Nephron (organoid): ENCODE measurements at regions not wholly inside any gene's neighbourhood (a gene's known extent, or its start where the extent isn't known, plus 50 kb on each side); places are given as distances from the start of the nearest gene placed in this dataset.

Experiments
- H3K27ac Mint-ChIP-seq, 3 experiments: 2 replicates each; pipeline ENCODE4 v1.8.0; 2020; ENCODE audit warnings: mixed read lengths in 3 of 3, mild to moderate bottlenecking in 2 of 3, moderate library complexity in 1 of 3
- H3K27me3 Mint-ChIP-seq: 2 replicates; pipeline ENCODE4 v1.8.0; 2021; ENCODE audit warnings: low read depth, mild to moderate bottlenecking, moderate library complexity, mixed read lengths
- H3K36me3 Mint-ChIP-seq: 2 replicates; pipeline ENCODE4 v1.8.0; 2020; ENCODE audit warnings: low read depth, mixed read lengths
- H3K4me1 Mint-ChIP-seq: 2 replicates; pipeline ENCODE4 v1.8.0; 2020; ENCODE audit warnings: mixed read lengths
- H3K4me3 Mint-ChIP-seq, 3 experiments: 2 replicates each; pipeline ENCODE4 v1.8.0; 2020; ENCODE audit warnings: mild to moderate bottlenecking in 3 of 3, mixed read lengths in 3 of 3, moderate library complexity in 2 of 3
- H3K9me3 Mint-ChIP-seq: 2 replicates; pipeline ENCODE4 v1.8.0; 2020; ENCODE audit warnings: mixed read lengths
- TF ChIP-seq, protein P1 (sequence below), 3 experiments: fragments of 200-600 bp; sonication (generic); IDR thresholded peaks; one replicate each; pipeline ENCODE4 v1.5.0; 2021; ENCODE audit warnings: antibody characterized with exemption in 3 of 3; ENCODE audit not compliant: unreplicated experiment in 3 of 3

DNA sequence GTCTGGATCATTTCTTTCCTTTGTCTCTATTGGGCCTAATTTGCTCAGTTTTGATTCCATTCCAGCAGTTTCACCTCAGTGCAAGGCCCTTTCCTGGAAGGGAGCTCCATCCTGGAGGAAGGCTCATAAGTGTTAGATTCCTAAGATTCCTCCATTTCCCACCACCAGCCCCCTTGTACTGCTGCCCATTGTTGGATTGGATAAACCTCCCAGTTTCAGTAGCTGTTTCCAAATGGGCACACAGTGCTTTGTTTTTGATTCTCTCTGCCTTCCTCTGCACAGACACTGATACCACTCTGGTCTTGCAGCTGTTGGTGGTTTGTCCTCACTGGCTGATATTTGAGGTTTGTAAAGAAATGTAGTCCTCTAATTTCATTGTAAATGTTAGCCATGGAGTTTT is 158.9 kb downstream of the SLC15A5 start:
- H3K27me3 Mint-ChIP-seq = peaks cover 4% of the 10 kb centered on the region
- TF ChIP-seq, protein P1, sequence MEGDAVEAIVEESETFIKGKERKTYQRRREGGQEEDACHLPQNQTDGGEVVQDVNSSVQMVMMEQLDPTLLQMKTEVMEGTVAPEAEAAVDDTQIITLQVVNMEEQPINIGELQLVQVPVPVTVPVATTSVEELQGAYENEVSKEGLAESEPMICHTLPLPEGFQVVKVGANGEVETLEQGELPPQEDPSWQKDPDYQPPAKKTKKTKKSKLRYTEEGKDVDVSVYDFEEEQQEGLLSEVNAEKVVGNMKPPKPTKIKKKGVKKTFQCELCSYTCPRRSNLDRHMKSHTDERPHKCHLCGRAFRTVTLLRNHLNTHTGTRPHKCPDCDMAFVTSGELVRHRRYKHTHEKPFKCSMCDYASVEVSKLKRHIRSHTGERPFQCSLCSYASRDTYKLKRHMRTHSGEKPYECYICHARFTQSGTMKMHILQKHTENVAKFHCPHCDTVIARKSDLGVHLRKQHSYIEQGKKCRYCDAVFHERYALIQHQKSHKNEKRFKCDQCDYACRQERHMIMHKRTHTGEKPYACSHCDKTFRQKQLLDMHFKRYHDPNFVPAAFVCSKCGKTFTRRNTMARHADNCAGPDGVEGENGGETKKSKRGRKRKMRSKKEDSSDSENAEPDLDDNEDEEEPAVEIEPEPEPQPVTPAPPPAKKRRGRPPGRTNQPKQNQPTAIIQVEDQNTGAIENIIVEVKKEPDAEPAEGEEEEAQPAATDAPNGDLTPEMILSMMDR (IDR thresholded peaks at IDR 0.05; ENCODE audit: unreplicated experiment in 3 of 3) = no peak
- peaks cover 23% of the 10 kb centered on the region for H3K4me1 Mint-ChIP-seq
- H3K27ac Mint-ChIP-seq = peak overlapping the region; percentile 40 to 54 (median 52)
- H3K9me3 Mint-ChIP-seq = no peaks in the 10 kb centered on the region
- no peak overlapping the region for H3K4me3 Mint-ChIP-seq
- no peaks in the 10 kb centered on the region for H3K36me3 Mint-ChIP-seq

DNA sequence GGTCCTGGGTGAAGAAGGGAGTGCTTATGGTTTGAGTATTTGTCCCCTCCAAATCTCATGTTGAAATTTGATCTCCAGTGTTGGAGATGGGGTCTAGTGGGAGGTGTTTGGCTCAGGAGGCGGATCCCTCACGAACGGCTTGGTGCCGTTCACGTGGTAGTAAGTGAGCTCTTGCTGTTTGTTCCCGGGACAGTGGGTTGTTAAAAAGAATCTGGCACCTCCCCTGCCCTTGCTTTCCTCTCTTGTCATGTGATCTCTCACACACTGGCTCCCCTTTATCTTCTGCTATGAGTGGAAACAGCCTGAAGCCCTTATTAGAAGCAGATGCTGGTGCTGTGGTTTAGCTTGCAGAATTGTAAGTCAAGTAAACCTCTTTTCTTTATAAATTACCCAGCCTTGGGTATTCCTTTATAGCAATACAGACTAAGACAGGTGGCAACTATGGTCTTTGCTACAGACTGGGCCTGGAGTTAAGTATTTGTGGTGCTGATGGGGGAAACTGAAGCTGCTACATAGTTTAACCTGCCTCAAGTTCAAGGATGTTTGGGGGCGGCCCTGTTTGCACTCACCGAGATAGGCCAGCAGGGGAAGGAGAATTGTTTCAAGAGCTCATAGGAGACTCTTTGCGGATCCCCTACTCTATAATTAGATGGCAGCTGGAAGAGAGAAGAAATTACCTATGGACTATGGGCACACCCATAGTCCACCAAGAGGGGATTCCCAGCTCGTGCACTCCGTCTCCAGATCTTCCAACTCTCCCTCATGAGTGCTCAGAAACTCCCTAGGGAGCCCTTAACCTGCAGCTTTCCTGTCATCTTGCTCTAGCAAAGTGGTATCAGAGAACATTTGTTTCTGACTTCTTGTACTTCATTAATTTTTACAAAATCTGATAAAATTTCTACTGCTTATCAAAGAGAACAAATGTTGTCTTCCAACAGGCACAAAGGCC is 164.6 kb downstream of the SLC15A5 start:
- Mint-ChIP-seq H3K27ac (peak overlapping the region in 1 of 3 experiments; percentile 26), H3K36me3 (no peaks in the 10 kb centered on the region), H3K4me3 (no peak overlapping the region), H3K4me1 (peaks cover 5% of the 10 kb centered on the region), H3K27me3 (peaks cover 3% of the 10 kb centered on the region), H3K9me3 (peaks cover 6% of the 10 kb centered on the region)
- TF ChIP-seq, protein P1 (IDR thresholded peaks at IDR 0.05; ENCODE audit: unreplicated experiment in 3 of 3) = no peak

DNA sequence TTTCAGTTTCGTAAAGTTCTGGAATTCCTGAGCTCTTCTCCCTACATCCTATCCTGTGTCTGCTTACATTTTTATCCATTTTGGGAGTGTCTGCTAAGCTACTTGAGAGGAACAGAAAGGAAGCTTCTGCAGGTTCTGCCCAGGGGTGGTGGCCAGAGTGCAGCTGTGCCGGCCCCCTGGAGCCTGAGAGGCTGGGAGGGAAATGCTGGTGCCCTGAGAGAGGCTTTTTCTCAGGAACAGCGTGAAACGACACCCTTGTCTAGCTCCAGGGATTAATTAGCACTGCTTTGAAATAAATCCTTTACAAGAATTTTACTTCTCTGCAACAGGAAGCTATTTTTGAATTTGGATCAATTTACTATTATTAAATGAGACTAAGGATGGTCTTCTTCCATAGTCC is 165.4 kb downstream of the SLC15A5 start:
- Mint-ChIP-seq H3K9me3 (peaks cover 6% of the 10 kb centered on the region), H3K4me1 (peaks cover 1% of the 10 kb centered on the region), H3K36me3 (no peaks in the 10 kb centered on the region), H3K27ac (no peak overlapping the region), H3K4me3 (no peak overlapping the region), H3K27me3 (peaks cover 3% of the 10 kb centered on the region)
- TF ChIP-seq, protein P1 (IDR thresholded peaks at IDR 0.05; ENCODE audit: unreplicated experiment in 3 of 3) = no peak

DNA sequence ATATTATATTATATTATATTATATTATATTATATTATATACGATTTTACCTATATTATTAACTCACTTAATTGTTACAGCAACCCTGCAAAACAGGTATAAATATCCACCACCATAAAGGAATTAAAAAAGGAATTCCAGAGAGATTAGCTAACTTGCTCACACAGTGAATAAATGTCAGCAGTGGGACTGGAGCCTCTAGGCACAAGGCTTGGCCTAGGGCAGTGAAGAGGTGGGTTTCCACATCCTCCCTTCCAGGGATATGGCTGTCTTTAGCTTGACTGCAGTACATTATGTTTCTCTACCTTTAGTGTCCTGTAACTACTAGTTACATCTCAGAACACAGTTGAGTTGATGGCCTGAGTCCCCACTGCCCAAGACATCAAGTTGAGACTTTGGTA is 166.9 kb downstream of the SLC15A5 start:
- H3K27me3 Mint-ChIP-seq = peaks cover 3% of the 10 kb centered on the region
- peaks cover 4% of the 10 kb centered on the region for H3K36me3 Mint-ChIP-seq
- peaks cover 14% of the 10 kb centered on the region for H3K9me3 Mint-ChIP-seq
- H3K4me1 Mint-ChIP-seq = no peaks in the 10 kb centered on the region
- H3K4me3 Mint-ChIP-seq = no peak overlapping the region
- TF ChIP-seq, protein P1 (IDR thresholded peaks at IDR 0.05; ENCODE audit: unreplicated experiment in 3 of 3) = no peak
- H3K27ac Mint-ChIP-seq = no peak overlapping the region

DNA sequence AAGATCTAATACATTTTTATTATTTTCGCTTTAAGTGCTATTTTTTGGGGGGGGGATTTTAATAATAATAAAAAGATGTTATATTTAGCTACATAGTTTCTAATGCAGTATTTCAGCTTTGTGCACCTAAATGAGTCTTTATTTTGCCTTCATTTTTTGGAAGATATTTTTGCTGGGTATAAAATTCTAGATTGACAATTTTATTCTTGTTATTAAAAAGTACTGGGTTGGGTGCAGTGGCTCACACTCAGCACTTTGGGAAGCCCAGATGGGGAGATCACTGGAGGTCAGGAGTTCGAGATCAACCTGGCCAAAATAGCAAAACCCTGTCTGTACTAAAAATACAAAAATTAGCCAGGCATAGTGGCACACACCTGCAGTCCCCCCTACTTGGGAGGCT is 173.6 kb downstream of the SLC15A5 start:
- no peak overlapping the region for H3K27ac Mint-ChIP-seq
- no peaks in the 10 kb centered on the region for H3K27me3 Mint-ChIP-seq
- H3K9me3 Mint-ChIP-seq = peaks cover 43% of the 10 kb centered on the region
- H3K4me1 Mint-ChIP-seq = no peaks in the 10 kb centered on the region
- H3K36me3 Mint-ChIP-seq = peaks cover 13% of the 10 kb centered on the region
- H3K4me3 Mint-ChIP-seq = no peak overlapping the region
- TF ChIP-seq, protein P1 (IDR thresholded peaks at IDR 0.05; ENCODE audit: unreplicated experiment in 3 of 3) = no peak

DNA sequence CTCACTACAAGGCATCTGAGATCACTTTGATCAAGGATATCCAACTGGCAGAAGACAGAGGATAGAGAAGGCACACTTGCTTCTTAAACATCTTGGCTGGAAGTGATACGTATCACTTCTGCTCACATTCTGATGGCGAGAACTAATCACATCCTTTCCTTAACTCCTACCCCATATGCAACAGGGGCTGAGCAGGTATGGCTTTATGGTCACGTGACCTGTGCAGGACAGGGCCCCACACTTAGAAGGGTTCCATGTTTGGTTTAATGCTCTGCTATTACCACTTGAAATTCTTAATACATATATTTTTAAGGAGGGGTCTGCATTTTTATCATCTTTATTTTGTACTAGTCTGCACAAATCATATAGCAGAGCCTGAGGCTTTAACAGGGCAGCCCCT is 177.3 kb downstream of the SLC15A5 start:
- peaks cover 5% of the 10 kb centered on the region for H3K36me3 Mint-ChIP-seq
- H3K9me3 Mint-ChIP-seq = peaks cover 29% of the 10 kb centered on the region
- no peak overlapping the region for H3K4me3 Mint-ChIP-seq
- H3K4me1 Mint-ChIP-seq = peaks cover 14% of the 10 kb centered on the region
- TF ChIP-seq, protein P1 (IDR thresholded peaks at IDR 0.05; ENCODE audit: unreplicated experiment in 3 of 3) = no peak
- H3K27ac Mint-ChIP-seq = no peak overlapping the region
- H3K27me3 Mint-ChIP-seq = no peaks in the 10 kb centered on the region
